Gastrocnemius medialis (tissue), 4 donors: ENCODE measurements at regions not wholly inside any gene's neighbourhood (a gene's known extent, or its start where the extent isn't known, plus 50 kb on each side); places are given as distances from the start of the nearest gene placed in this dataset.
"Not testable (repeated sequence)": the region's sequence is repeated elsewhere in the genome, so short reads cannot be mapped to it uniquely, and the experiment has no call there.

Experiments
- ATAC-seq, 2 donors: fragments of 150-250 bp; one replicate each; pipeline ENCODE4 v1.9.1; 2016
- DNase-seq, 2 donors: peaks; one replicate each; pipeline ENCODE4 v3.0.0-alpha.2; 2019
- H3K27ac ChIP-seq, 4 donors: fragments of 200-600 bp; sonication (generic); 1 replicate in 1 of 4; 2 replicates in 3 of 4; pipeline ENCODE4 v1.5.1; 2016 to 2018; ENCODE audit warnings: mild to moderate bottlenecking in 2 of 4, moderate library complexity in 1 of 4
- H3K27me3 ChIP-seq, 3 donors: fragments of 200-600 bp; sonication (generic) in 2 of 3; 1 replicate in 1 of 3; 2 replicates in 2 of 3; pipeline versions ENCODE4 v1.5.1 to v1.6.0; 2016 to 2019; ENCODE audit warnings: mild to moderate bottlenecking in 1 of 3, moderate library complexity in 1 of 3
- H3K36me3 ChIP-seq, 2 donors: fragments of 200-600 bp; sonication (generic) in 1 of 2; one replicate each; pipeline ENCODE4 v1.5.1; 2017 to 2018
- H3K4me1 ChIP-seq, 2 donors: fragments of 200-600 bp; sonication (generic) in 1 of 2; one replicate each; pipeline ENCODE4 v1.5.1; 2016 to 2017; ENCODE audit warnings: mild to moderate bottlenecking in 2 of 2
- H3K4me3 ChIP-seq, 4 donors: fragments of 200-600 bp; sonication (generic) in 3 of 4; 1 replicate in 1 of 4; 2 replicates in 3 of 4; pipeline ENCODE4 v1.5.1; 2016 to 2019; ENCODE audit warnings: mild to moderate bottlenecking in 2 of 4
- H3K9me3 ChIP-seq, 3 donors: fragments of 200-600 bp; sonication (generic) in 2 of 3; 1 replicate in 1 of 3; 2 replicates in 2 of 3; pipeline ENCODE4 v1.5.1; 2016 to 2019
- CTCF ChIP-seq, 5 experiments: fragments of 450-650 bp in 3 of 5; fragments of 200-600 bp in 2 of 5; sonication (generic) in 2 of 5; IDR thresholded peaks in 4 of 5; conservative IDR thresholded peaks in 1 of 5; 1 replicate in 4 of 5; 2 replicates in 1 of 5; pipeline ENCODE4 v1.5.1; 2016 to 2019; ENCODE audit warnings: antibody characterized with exemption in 5 of 5, mild to moderate bottlenecking in 3 of 5, moderate library complexity in 3 of 5
- POLR2A ChIP-seq, 2 donors: fragments of 450-650 bp; IDR thresholded peaks; one replicate each; pipeline ENCODE4 v1.6.1; 2017; ENCODE audit warnings: antibody characterized with exemption in 2 of 2, mild to moderate bottlenecking in 2 of 2, moderate library complexity in 2 of 2
- in situ Hi-C, 4 donors: fragments of 200-750 bp; cut with MboI; loops; one replicate each; pipeline versions ENCODE4 v1.15.0 to v1.8.0; 2017; ENCODE audit warnings: low sequenced_read_pairs in 4 of 4
- intact Hi-C: fragments of 100-400 bp; cut with DNase I; formaldehyde crosslinking; loops from one replicate; pipeline ENCODE4 v1.15.1; 2023; ENCODE audit warnings: low total_unique reads

GRCh38 chr5:163105456-163105855, 331.9 kb upstream of the CCNG1 start:
- Histone ChIP-seq H3K27me3 (no peaks in the 10 kb centered on the region), H3K27ac (no peak overlapping the region), H3K4me3 (no peak overlapping the region), H3K4me1 (no peaks in the 10 kb centered on the region), H3K36me3 (no peaks in the 10 kb centered on the region), H3K9me3 (no peaks in the 10 kb centered on the region)
- TF ChIP-seq POLR2A (IDR thresholded peaks at IDR 0.05): no peak
- TF ChIP-seq CTCF (IDR thresholded peaks at IDR 0.05 in 4 of 5, conservative IDR thresholded peaks at IDR 0.05 in 1 of 5): no peak
- DNase-seq: no peak
- ATAC-seq: no peak
- in situ Hi-C loops (no loop called here), intact Hi-C loops (no loop called here)

GRCh38 chr5:163106098-163106497, 331.3 kb upstream of the CCNG1 start:
- intact Hi-C loops (no loop called here), in situ Hi-C loops (no loop called here)

GRCh38 chr5:163108351-163108750, 329.0 kb upstream of the CCNG1 start:
- intact Hi-C loops: no loop called here
- DNase-seq: no peak
- H3K36me3 ChIP-seq: no peaks in the 10 kb centered on the region
- no peaks in the 10 kb centered on the region for H3K9me3 ChIP-seq
- no peaks in the 10 kb centered on the region for H3K27me3 ChIP-seq
- TF ChIP-seq POLR2A (IDR thresholded peaks at IDR 0.05) (no peak), CTCF (IDR thresholded peaks at IDR 0.05 in 4 of 5, conservative IDR thresholded peaks at IDR 0.05 in 1 of 5) (no peak)
- H3K27ac ChIP-seq: no peak overlapping the region
- in situ Hi-C loops: no loop called here
- H3K4me3 ChIP-seq: no peak overlapping the region
- no peak for ATAC-seq
- H3K4me1 ChIP-seq: no peaks in the 10 kb centered on the region

More at GRCh38 chr5:163106098-163106497, 331.3 kb upstream of the CCNG1 start:
- no peak overlapping the region for H3K27ac ChIP-seq
- DNase-seq (no peak), ATAC-seq (no peak)
- TF ChIP-seq POLR2A (IDR thresholded peaks at IDR 0.05) (no peak), CTCF (IDR thresholded peaks at IDR 0.05 in 4 of 5, conservative IDR thresholded peaks at IDR 0.05 in 1 of 5) (no peak)
- no peaks in the 10 kb centered on the region for H3K27me3 ChIP-seq
- no peaks in the 10 kb centered on the region for H3K36me3 ChIP-seq
- no peaks in the 10 kb centered on the region for H3K4me1 ChIP-seq
- H3K4me3 ChIP-seq: no peak overlapping the region
- H3K9me3 ChIP-seq: no peaks in the 10 kb centered on the region

GRCh38 chr5:163115011-163115410, 322.4 kb upstream of the CCNG1 start:
- intact Hi-C loops: no loop called here
- TF ChIP-seq POLR2A (IDR thresholded peaks at IDR 0.05): no peak
- no peak for TF ChIP-seq CTCF (IDR thresholded peaks at IDR 0.05 in 4 of 5, conservative IDR thresholded peaks at IDR 0.05 in 1 of 5)
- Histone ChIP-seq H3K27me3 (no peaks in the 10 kb centered on the region), H3K4me3 (no peak overlapping the region), H3K4me1 (no peaks in the 10 kb centered on the region), H3K36me3 (no peaks in the 10 kb centered on the region), H3K27ac (no peak overlapping the region), H3K9me3 (no peaks in the 10 kb centered on the region)
- ATAC-seq (no peak), DNase-seq (no peak)
- in situ Hi-C loops: no loop called here

GRCh38 chr5:163116618-163117017, 320.8 kb upstream of the CCNG1 start:
- DNase-seq, ATAC-seq, in situ Hi-C loops: not testable (repeated sequence)

More at GRCh38 chr5:163116618-163117017, 320.8 kb upstream of the CCNG1 start:
- H3K4me3 ChIP-seq, H3K4me1 ChIP-seq, intact Hi-C loops, H3K36me3 ChIP-seq, H3K27ac ChIP-seq, H3K27me3 ChIP-seq, H3K9me3 ChIP-seq: not testable (repeated sequence)
